UCSD-AML1 (cell line): ENCODE measurements at regions not wholly inside any gene's neighbourhood (a gene's known extent, or its start where the extent isn't known, plus 50 kb on each side); places are given as distances from the start of the nearest gene placed in this dataset.
"Not testable (repeated sequence)": the region's sequence is repeated elsewhere in the genome, so short reads cannot be mapped to it uniquely, and the experiment has no call there.

Experiments used
- DNase-seq: peaks from one replicate; lab custom pipeline; 2025; ENCODE audit not compliant: unreplicated experiment; lab: John Stamatoyannopoulos, UW

GRCh38 chr1:166784646-166785045 lies 54.6 kb upstream of the POGK start:
- not testable (repeated sequence) for DNase-seq

GRCh38 chr1:166785987-166786386 lies 53.3 kb upstream of the POGK start:
- no peak for DNase-seq

DNA sequence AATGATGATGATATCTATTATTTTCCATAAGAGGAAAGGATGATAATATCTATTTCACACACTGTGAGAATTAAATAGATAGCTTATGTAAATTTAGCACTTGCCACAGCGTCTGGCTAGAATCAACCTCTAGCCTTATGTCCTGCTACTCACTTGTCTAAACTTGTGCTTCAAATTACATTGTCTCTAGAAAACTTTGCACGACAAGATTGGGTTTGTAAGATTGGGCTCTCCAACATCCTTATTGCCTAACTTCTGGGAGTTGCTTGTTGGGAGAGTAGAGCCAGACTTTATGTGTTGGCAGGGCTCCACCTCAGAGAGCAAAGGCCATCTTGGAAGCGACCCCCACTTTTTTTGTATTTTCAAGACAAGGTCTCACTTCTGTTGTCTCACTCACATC lies 50.0 kb upstream of the POGK start:
- DNase-seq = no peak
